MCF 10A (cell line): ENCODE measurements at regions not wholly inside any gene's neighbourhood (a gene's known extent, or its start where the extent isn't known, plus 50 kb on each side); places are given as distances from the start of the nearest gene placed in this dataset.

Experiments used
- BruUV-seq: library from RNA; stranded (reverse); fragments of 400-500 nt; replicated peaks from 2 replicates; lab custom pipeline; 2021; lab: Mats Ljungman, UMichigan
- CTCF ChIA-PET: fragments of 300-600 bp; sonication (Branson Sonifier 250); formaldehyde crosslinking; extraction: SDS; loops from one replicate; lab custom pipeline; 2021; ENCODE audit warnings: antibody characterized with exemption, inconsistent platforms; lab: Yijun Ruan, JAX
- POLR2A ChIA-PET: fragments of 300-600, 350-650 bp; sonication (Branson Sonifier 250); formaldehyde crosslinking; extraction: SDS; loops from one replicate; lab custom pipeline; 2020; ENCODE audit warnings: antibody characterized with exemption, inconsistent platforms; lab: Yijun Ruan, JAX
- DNase-seq: peaks from one replicate; pipeline ENCODE4 v3.0.0-alpha.2; 2018; ENCODE audit not compliant: unreplicated experiment
- H3K27ac Mint-ChIP-seq: one replicate; pipeline ENCODE4 v1.8.0; 2022; ENCODE audit warnings: mild to moderate bottlenecking, low read depth, mixed read lengths; ENCODE audit not compliant: unreplicated experiment
- H3K27me3 Mint-ChIP-seq: one replicate; pipeline ENCODE4 v1.8.0; 2022; ENCODE audit warnings: mixed read lengths; ENCODE audit not compliant: insufficient read depth, unreplicated experiment
- H3K36me3 Mint-ChIP-seq: one replicate; pipeline ENCODE4 v1.8.0; 2022; ENCODE audit warnings: mild to moderate bottlenecking, moderate library complexity, mixed read lengths; ENCODE audit not compliant: insufficient read depth, unreplicated experiment
- H3K4me1 Mint-ChIP-seq: one replicate; pipeline ENCODE4 v1.8.0; 2022; ENCODE audit warnings: mixed read lengths; ENCODE audit not compliant: insufficient read depth, unreplicated experiment
- H3K4me3 Mint-ChIP-seq: one replicate; pipeline ENCODE4 v1.8.0; 2022; ENCODE audit warnings: mild to moderate bottlenecking, moderate library complexity, mixed read lengths; ENCODE audit not compliant: unreplicated experiment
- H3K9me3 Mint-ChIP-seq: one replicate; pipeline ENCODE4 v1.8.0; 2022; ENCODE audit warnings: mixed read lengths; ENCODE audit not compliant: unreplicated experiment
- CTCF ChIP-seq: fragments of 200-600 bp; IDR thresholded peaks from one replicate; pipeline ENCODE4 v1.8.0; 2022; ENCODE audit warnings: antibody characterized with exemption, mild to moderate bottlenecking; ENCODE audit not compliant: unreplicated experiment
- intact Hi-C: fragments of 100-400 bp; cut with micrococcal nuclease; formaldehyde crosslinking; loops from 2 replicates; pipeline ENCODE4 v1.14.1; 2022

- H3K27ac Mint-ChIP-seq = no peak overlapping the region
- ChIA-PET POLR2A (interaction anchor here (0.6 kb wide), 2 partner anchors 447 to 624 kb away, joined by 3 read pairs; no protein-coding TSS in a partner anchor), CTCF (interaction anchor here (0.7 to 0.8 kb wide), 3 partner anchors 425 to 654 kb away, joined by 3 to 5 read pairs (median 5); no protein-coding TSS in a partner anchor)
- no peak for TF ChIP-seq CTCF
- H3K4me3 Mint-ChIP-seq = no peak overlapping the region
- intact Hi-C loops = loop anchor here (10.0 kb wide), 1 partner anchor 453 kb away; no protein-coding TSS in a partner anchor
- no peak for DNase-seq
- H3K4me1 Mint-ChIP-seq = no peaks in the 10 kb centered on the region
- BruUV-seq = no TSS peak
- no peaks in the 10 kb centered on the region for H3K9me3 Mint-ChIP-seq
- no peaks in the 10 kb centered on the region for H3K36me3 Mint-ChIP-seq
- no peaks in the 10 kb centered on the region for H3K27me3 Mint-ChIP-seq
These were observed 149.4 kb downstream of the WNT5A start for GRCh38 chr3:55337641-55338180.

GRCh38 chr3:55333923-55334322 lies 153.2 kb downstream of the WNT5A start:
- Mint-ChIP-seq H3K9me3 (no peaks in the 10 kb centered on the region), H3K27me3 (no peaks in the 10 kb centered on the region), H3K36me3 (no peaks in the 10 kb centered on the region), H3K27ac (no peak overlapping the region), H3K4me3 (no peak overlapping the region), H3K4me1 (peaks cover 25% of the 10 kb centered on the region)
- intact Hi-C loops = loop anchor here (5.0 to 10.0 kb wide), 4 partner anchors 133 to 449 kb away; no protein-coding TSS in a partner anchor
- CTCF ChIA-PET = interaction anchor here (0.6 kb wide), 1 partner anchor 436 kb away, joined by 3 read pairs; no protein-coding TSS in a partner anchor
- TF ChIP-seq CTCF = no peak
- no peak for DNase-seq
- POLR2A ChIA-PET = no interaction called here
- no TSS peak for BruUV-seq

GRCh38 chr3:55333046-55333445 lies 154.1 kb downstream of the WNT5A start:
- intact Hi-C loops = loop anchor here (5.0 to 10.0 kb wide), 4 partner anchors 134 to 448 kb away; no protein-coding TSS in a partner anchor

More at GRCh38 chr3:55333046-55333445, 154.1 kb downstream of the WNT5A start:
- H3K36me3 Mint-ChIP-seq = no peaks in the 10 kb centered on the region
- BruUV-seq = no TSS peak
- H3K9me3 Mint-ChIP-seq = no peaks in the 10 kb centered on the region
- H3K27ac Mint-ChIP-seq = no peak overlapping the region
- DNase-seq = no peak
- H3K4me1 Mint-ChIP-seq = peaks cover 29% of the 10 kb centered on the region
- no peak for TF ChIP-seq CTCF
- H3K4me3 Mint-ChIP-seq = no peak overlapping the region
- ChIA-PET POLR2A (no interaction called here), CTCF (interaction anchor here (0.7 kb wide), 1 partner anchor 15 kb away, joined by 4 read pairs; no protein-coding TSS in a partner anchor)
- H3K27me3 Mint-ChIP-seq = no peaks in the 10 kb centered on the region
